GM18867 (cell line): ENCODE measurements at regions not wholly inside any gene's neighbourhood (a gene's known extent, or its start where the extent isn't known, plus 50 kb on each side); places are given as distances from the start of the nearest gene placed in this dataset.

Experiments used
- ATAC-seq: cut with Tn5 transposase; IDR thresholded peaks from one replicate; pipeline ENCODE4 v1.9.1; 2021; ENCODE audit warnings: mild to moderate bottlenecking, moderate library complexity; ENCODE audit not compliant: unreplicated experiment

- no peak for ATAC-seq
Measured at GRCh38 chrX:51798701-51799100, 55.5 kb downstream of the GSPT2 start.

GRCh38 chrX:51802917-51803688 is 59.9 kb downstream of the GSPT2 start:
- ATAC-seq: peak; percentile 91

- no peak for ATAC-seq
Measured at GRCh38 chrX:51803833-51804232, 60.6 kb downstream of the GSPT2 start.

GRCh38 chrX:51804741-51805140 is 61.5 kb downstream of the GSPT2 start:
- ATAC-seq: no peak

GRCh38 chrX:51813886-51814460 is 70.7 kb downstream of the GSPT2 start:
- no peak for ATAC-seq

GRCh38 chrX:51824061-51824460 is 69.4 kb upstream of the MAGED1 start:
- ATAC-seq: no peak

GRCh38 chrX:51825436-51825835 is 68.0 kb upstream of the MAGED1 start:
- ATAC-seq: no peak

- ATAC-seq: no peak
Measured at GRCh38 chrX:51834076-51834475, 59.3 kb upstream of the MAGED1 start.

GRCh38 chrX:51836823-51837222 is 56.6 kb upstream of the MAGED1 start:
- no peak for ATAC-seq

- no peak for ATAC-seq
Measured at GRCh38 chrX:51837451-51837850, 56.0 kb upstream of the MAGED1 start.

- no peak for ATAC-seq
Measured at GRCh38 chrX:51837921-51838320, 55.5 kb upstream of the MAGED1 start.
